SK-N-MC (cell line): ENCODE measurements at regions not wholly inside any gene's neighbourhood (a gene's known extent, or its start where the extent isn't known, plus 50 kb on each side); places are given as distances from the start of the nearest gene placed in this dataset.
"Not testable (repeated sequence)": the region's sequence is repeated elsewhere in the genome, so short reads cannot be mapped to it uniquely, and the experiment has no call there.

Experiments used
- DNase-seq: peaks from one replicate; pipeline ENCODE4 v3.0.0-alpha.2; 2011; ENCODE audit warnings: low read depth, low spot score
- H3K27ac ChIP-seq: fragments of 200-600 bp; sonication (generic); 2 replicates; pipeline ENCODE4 v1.5.1; 2016; ENCODE audit warnings: mixed run types
- H3K36me3 ChIP-seq: fragments of 200-600 bp; sonication (generic); 2 replicates; pipeline ENCODE4 v1.6.1; 2017; ENCODE audit warnings: antibody characterized with exemption, low read length, mixed read lengths; ENCODE audit not compliant: insufficient read depth
- H3K4me3 ChIP-seq: fragments of 200-600 bp; sonication (generic); 2 replicates; pipeline ENCODE4 v1.5.1; 2016
- H3K9ac ChIP-seq: fragments of 200-600 bp; sonication (generic); 2 replicates; pipeline ENCODE4 v1.8.0; 2017; ENCODE audit warnings: mixed run types, mixed read lengths; ENCODE audit not compliant: insufficient read length
- H3K9me3 ChIP-seq: fragments of 200-600 bp; sonication (generic); 2 replicates; pipeline ENCODE4 v1.6.1; 2017; ENCODE audit warnings: low read depth, mild to moderate bottlenecking, antibody characterized with exemption, low read length, moderate library complexity, mixed read lengths
- EZH2 ChIP-seq: fragments of 200-600 bp; sonication (generic); IDR thresholded peaks from one replicate; pipeline ENCODE4 v1.6.1; 2017; ENCODE audit warnings: antibody characterized with exemption
- FOXP2 ChIP-seq: optimal IDR thresholded peaks from 2 replicates; pipeline ENCODE3; 2011; ENCODE audit warnings: mild to moderate bottlenecking, moderate library complexity; ENCODE audit not compliant: insufficient read depth; ENCODE audit errors: extremely low read length, control extremely low read depth
- POLR2AphosphoS5 ChIP-seq: IDR thresholded peaks from 2 replicates; pipeline ENCODE4 v1.6.1; 2012; ENCODE audit warnings: mild to moderate bottlenecking, low read depth, low read length, borderline replicate concordance

GRCh38 chr6:15016813-15017212 lies 229.1 kb upstream of the JARID2 start:
- Histone ChIP-seq H3K27ac (peak overlapping the region; percentile 84), H3K4me3 (peak overlapping the region; percentile 42), H3K36me3 (no peaks in the 10 kb centered on the region), H3K9me3 (no peaks in the 10 kb centered on the region), H3K9ac (peak overlapping the region; percentile 34)
- DNase-seq = no peak
- TF ChIP-seq EZH2 = no peak
- no peak for TF ChIP-seq FOXP2
- TF ChIP-seq POLR2AphosphoS5 = no peak

GRCh38 chr6:15017261-15017660 lies 228.6 kb upstream of the JARID2 start:
- Histone ChIP-seq H3K9me3 (no peaks in the 10 kb centered on the region), H3K27ac (peak overlapping the region; percentile 84), H3K36me3 (no peaks in the 10 kb centered on the region), H3K4me3 (peak overlapping the region; percentile 42), H3K9ac (peak overlapping the region; percentile 34)
- TF ChIP-seq EZH2 (no peak), FOXP2 (no peak), POLR2AphosphoS5 (peak; percentile 26; the same call in 1 of the 2 replicates)
- no peak for DNase-seq

GRCh38 chr6:15017803-15018202 lies 228.1 kb upstream of the JARID2 start:
- no peak overlapping the region for H3K9ac ChIP-seq
- peak overlapping the region; percentile 84 for H3K27ac ChIP-seq
- H3K9me3 ChIP-seq = no peaks in the 10 kb centered on the region
- H3K36me3 ChIP-seq = no peaks in the 10 kb centered on the region
- DNase-seq = no peak
- TF ChIP-seq FOXP2 (no peak), EZH2 (no peak), POLR2AphosphoS5 (no peak)
- H3K4me3 ChIP-seq = peak overlapping the region; percentile 42

GRCh38 chr6:15020119-15020770 lies 225.6 kb upstream of the JARID2 start:
- H3K4me3 ChIP-seq = no peak overlapping the region
- H3K9ac ChIP-seq = no peak overlapping the region
- peak overlapping the region; percentile 22; the same call in 1 of the 2 replicates for H3K27ac ChIP-seq
- DNase-seq = no peak
- TF ChIP-seq FOXP2 (no peak), EZH2 (no peak)
- no peaks in the 10 kb centered on the region for H3K36me3 ChIP-seq
- H3K9me3 ChIP-seq = no peaks in the 10 kb centered on the region

GRCh38 chr6:15021074-15021473 lies 224.8 kb upstream of the JARID2 start:
- Histone ChIP-seq H3K9ac (no peak overlapping the region), H3K27ac (no peak overlapping the region), H3K4me3 (no peak overlapping the region), H3K9me3 (no peaks in the 10 kb centered on the region), H3K36me3 (no peaks in the 10 kb centered on the region)
- TF ChIP-seq FOXP2 = no peak
- no peak for TF ChIP-seq EZH2
- DNase-seq = no peak

GRCh38 chr6:15023018-15023417 lies 222.9 kb upstream of the JARID2 start:
- not testable (repeated sequence) for H3K9me3 ChIP-seq, H3K9ac ChIP-seq, H3K36me3 ChIP-seq, DNase-seq, H3K4me3 ChIP-seq, H3K27ac ChIP-seq

GRCh38 chr6:15023448-15023847 lies 222.4 kb upstream of the JARID2 start:
- H3K27ac ChIP-seq = no peak overlapping the region
- no peak overlapping the region for H3K9ac ChIP-seq
- no peak for TF ChIP-seq POLR2AphosphoS5
- TF ChIP-seq FOXP2 = no peak
- no peak for TF ChIP-seq EZH2
- H3K9me3 ChIP-seq = no peaks in the 10 kb centered on the region; the same call in 1 of the 2 replicates
- H3K4me3 ChIP-seq = no peak overlapping the region
- H3K36me3 ChIP-seq = no peaks in the 10 kb centered on the region
- no peak for DNase-seq

- no peak for DNase-seq
These were observed 220.4 kb upstream of the JARID2 start for GRCh38 chr6:15025446-15025845.

GRCh38 chr6:15026832-15027231 lies 219.0 kb upstream of the JARID2 start:
- no peak overlapping the region for H3K4me3 ChIP-seq
- no peak for DNase-seq
- no peaks in the 10 kb centered on the region for H3K36me3 ChIP-seq
- no peaks in the 10 kb centered on the region; the same call in 1 of the 2 replicates for H3K9me3 ChIP-seq
- TF ChIP-seq EZH2 (no peak), FOXP2 (no peak), POLR2AphosphoS5 (no peak)
- no peak overlapping the region for H3K27ac ChIP-seq
- H3K9ac ChIP-seq = no peak overlapping the region

More at GRCh38 chr6:15025446-15025845, 220.4 kb upstream of the JARID2 start:
- Histone ChIP-seq H3K9ac (no peak overlapping the region), H3K36me3 (no peaks in the 10 kb centered on the region), H3K4me3 (no peak overlapping the region), H3K27ac (peak overlapping the region; percentile 10; the same call in 1 of the 2 replicates), H3K9me3 (no peaks in the 10 kb centered on the region; the same call in 1 of the 2 replicates)
- TF ChIP-seq EZH2 (no peak), POLR2AphosphoS5 (no peak), FOXP2 (no peak)
